ENCODE measurements at regions not wholly inside any gene's neighbourhood (a gene's known extent, or its start where the extent isn't known, plus 50 kb on each side); places are given as distances from the start of the nearest gene placed in this dataset.

DNA sequence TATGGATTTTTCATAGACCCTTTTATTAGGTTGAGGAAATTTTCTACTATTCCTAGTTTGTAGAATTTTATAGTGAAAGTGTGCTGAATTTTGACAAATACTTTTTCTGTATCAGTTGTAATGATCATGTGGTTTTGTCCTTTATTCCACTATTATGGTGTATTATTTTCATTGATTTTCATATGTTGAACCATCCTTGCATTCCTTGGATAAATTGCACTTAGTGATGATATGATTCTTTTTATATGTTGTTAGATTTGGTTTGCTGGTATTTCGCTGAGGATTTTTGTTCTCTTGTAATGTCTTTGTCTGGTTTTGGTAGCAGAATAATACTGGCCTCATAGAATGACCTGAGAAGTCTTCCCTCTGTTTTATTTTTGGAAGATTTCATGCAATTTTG, 140.6 kb upstream of the CDK6 start:
- TF ChIP-seq, protein P1, sequence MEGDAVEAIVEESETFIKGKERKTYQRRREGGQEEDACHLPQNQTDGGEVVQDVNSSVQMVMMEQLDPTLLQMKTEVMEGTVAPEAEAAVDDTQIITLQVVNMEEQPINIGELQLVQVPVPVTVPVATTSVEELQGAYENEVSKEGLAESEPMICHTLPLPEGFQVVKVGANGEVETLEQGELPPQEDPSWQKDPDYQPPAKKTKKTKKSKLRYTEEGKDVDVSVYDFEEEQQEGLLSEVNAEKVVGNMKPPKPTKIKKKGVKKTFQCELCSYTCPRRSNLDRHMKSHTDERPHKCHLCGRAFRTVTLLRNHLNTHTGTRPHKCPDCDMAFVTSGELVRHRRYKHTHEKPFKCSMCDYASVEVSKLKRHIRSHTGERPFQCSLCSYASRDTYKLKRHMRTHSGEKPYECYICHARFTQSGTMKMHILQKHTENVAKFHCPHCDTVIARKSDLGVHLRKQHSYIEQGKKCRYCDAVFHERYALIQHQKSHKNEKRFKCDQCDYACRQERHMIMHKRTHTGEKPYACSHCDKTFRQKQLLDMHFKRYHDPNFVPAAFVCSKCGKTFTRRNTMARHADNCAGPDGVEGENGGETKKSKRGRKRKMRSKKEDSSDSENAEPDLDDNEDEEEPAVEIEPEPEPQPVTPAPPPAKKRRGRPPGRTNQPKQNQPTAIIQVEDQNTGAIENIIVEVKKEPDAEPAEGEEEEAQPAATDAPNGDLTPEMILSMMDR (IDR thresholded peaks at IDR 0.05; ENCODE audit: low read depth, low read length) = no peak
- no peak overlapping the region for H3K4me3 ChIP-seq (replicated peaks in 1 of 2; ENCODE audit: low read depth in 2 of 2, low read length in 2 of 2)
- DNase-seq (ENCODE audit: low read depth in 2 of 2) = no peak

DNA sequence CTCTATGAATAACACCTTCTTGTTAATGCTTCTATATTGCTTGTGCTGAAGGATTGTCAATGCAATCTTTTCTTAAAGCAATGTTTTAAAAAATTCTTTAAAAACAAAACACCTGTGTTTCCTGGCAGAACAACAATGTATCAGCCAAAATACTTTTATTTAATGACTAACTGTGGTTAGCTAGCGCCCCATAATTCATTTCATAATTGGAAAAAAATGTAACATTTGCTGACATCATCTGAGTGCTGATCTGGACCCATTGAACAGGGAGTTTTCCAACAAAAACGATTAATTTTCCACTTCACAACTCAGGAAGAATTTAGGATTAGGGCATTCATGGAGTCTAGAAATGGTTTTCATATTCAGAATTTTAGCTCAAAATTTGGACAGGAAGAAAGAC, 137.6 kb upstream of the CDK6 start:
- no peak overlapping the region for H3K4me3 ChIP-seq (replicated peaks in 1 of 2; ENCODE audit: low read depth in 2 of 2, low read length in 2 of 2)
- DNase-seq (ENCODE audit: low read depth in 2 of 2) = peak in 1 of 2 donors; percentile 55
- TF ChIP-seq, protein P1 (IDR thresholded peaks at IDR 0.05; ENCODE audit: low read depth, low read length) = no peak

DNA sequence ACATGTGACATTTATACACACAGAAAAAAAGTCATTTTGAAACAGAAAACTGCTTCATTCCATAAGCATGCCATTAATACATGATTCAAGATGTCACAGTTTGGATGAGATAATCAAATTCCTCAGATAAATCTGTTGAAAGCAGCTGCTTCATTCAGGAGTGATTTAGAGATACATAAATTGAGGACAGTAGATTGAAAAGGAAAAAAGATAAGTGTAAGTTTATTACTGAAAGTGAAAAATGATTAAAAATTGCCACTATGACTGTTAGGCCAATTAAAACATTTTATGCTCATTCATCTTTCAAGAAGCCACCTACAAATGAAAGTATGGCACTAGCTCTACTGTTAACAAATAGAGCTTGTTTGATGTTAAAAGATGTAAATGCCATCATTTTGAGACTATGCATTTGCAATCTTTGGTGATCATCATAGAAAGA, 136.9 kb upstream of the CDK6 start:
- H3K4me3 ChIP-seq (replicated peaks in 1 of 2; ENCODE audit: low read depth in 2 of 2, low read length in 2 of 2) = no peak overlapping the region
- TF ChIP-seq, protein P1 (IDR thresholded peaks at IDR 0.05; ENCODE audit: low read depth, low read length) = no peak
- DNase-seq (ENCODE audit: low read depth in 2 of 2) = peak in 1 of 2 donors; percentile 29

DNA sequence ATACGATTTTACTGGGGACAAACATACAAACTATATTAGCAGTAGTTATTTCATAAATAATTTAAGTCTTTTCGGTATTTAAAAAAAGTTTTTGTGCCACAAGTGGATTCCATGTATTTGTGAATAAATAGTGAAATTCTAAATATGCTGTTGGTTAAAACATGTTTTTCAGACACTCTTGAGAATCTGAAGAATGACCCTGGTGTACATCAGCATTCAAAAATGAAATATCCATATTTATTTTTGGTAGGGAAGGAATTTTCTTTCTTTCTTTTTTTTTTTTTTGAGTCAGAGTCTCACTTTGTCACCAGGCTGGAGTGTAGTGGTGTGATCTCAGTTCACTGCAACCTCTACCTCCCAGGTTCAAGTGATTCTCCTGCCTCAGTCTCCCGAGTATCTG, 136.1 kb upstream of the CDK6 start:
- TF ChIP-seq, protein P1 (IDR thresholded peaks at IDR 0.05; ENCODE audit: low read depth, low read length) = no peak
- no peak overlapping the region for H3K4me3 ChIP-seq (replicated peaks in 1 of 2; ENCODE audit: low read depth in 2 of 2, low read length in 2 of 2)
- no peak for DNase-seq (ENCODE audit: low read depth in 2 of 2)

DNA sequence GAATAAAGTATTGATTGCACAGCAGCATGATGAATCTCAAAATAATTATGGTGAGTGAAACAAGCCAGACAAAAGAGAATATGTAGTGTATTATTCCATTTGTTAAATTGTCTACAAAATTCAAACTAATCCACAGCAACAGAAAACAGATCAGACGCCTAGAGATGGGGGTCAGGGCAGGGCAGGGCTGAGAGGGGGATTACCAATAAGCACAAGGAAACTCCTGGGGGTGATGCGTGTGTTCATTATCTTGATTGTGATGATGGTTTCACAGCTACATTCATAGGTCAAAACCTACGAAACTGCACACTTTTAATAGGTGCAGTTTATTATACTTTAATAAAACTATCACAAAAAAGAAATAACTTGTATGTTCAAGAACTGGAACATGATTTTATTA, 132.7 kb upstream of the CDK6 start:
- no peak for DNase-seq (ENCODE audit: low read depth in 2 of 2)
- TF ChIP-seq, protein P1 (IDR thresholded peaks at IDR 0.05; ENCODE audit: low read depth, low read length) = no peak
- H3K4me3 ChIP-seq (replicated peaks in 1 of 2; ENCODE audit: low read depth in 2 of 2, low read length in 2 of 2) = no peak overlapping the region

DNA sequence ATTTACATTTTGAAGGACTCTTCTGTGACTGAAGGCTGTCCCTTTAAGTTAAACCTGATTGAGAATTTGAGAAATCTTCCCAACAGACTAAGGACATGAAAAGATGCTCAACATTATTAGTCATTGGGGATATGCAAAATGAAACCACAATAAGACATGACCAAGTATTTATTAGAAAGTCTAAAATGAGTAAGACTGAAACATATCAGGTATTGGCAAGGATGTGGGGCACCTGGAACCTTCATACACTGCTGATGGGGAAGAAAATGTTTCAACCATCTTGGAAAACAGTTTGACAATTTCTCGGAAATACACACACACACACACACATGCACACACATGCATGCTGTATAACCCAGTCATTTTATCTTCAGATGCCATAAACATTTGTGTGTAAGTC, 132.1 kb upstream of the CDK6 start:
- DNase-seq (ENCODE audit: low read depth in 2 of 2) = no peak
- TF ChIP-seq, protein P1 (IDR thresholded peaks at IDR 0.05; ENCODE audit: low read depth, low read length) = no peak

DNA sequence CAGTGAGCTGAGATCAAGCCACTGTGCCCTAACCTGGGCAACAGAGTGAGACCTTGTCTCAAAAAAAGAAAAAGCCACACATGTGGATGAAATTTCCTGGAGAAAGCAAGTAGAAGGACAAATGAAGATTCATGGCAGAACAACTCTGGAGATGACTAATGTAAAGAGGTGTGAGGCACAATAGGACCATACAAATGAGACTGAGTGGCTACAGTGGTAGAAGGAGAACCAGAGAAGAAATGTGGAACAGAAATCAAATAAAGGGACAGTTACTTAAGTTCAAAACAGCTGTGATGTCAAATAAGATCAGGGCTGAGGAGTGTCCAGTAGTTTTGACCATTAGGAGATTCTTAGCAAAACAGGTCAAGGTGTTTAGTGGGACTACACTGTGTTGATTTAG, 130.9 kb upstream of the CDK6 start:
- no peak for DNase-seq (ENCODE audit: low read depth in 2 of 2)
- H3K4me3 ChIP-seq (replicated peaks in 1 of 2; ENCODE audit: low read depth in 2 of 2, low read length in 2 of 2) = no peak overlapping the region
- TF ChIP-seq, protein P1 (IDR thresholded peaks at IDR 0.05; ENCODE audit: low read depth, low read length) = no peak

More for the DNA sequence above, 132.1 kb upstream of the CDK6 start:
- no peak overlapping the region for H3K4me3 ChIP-seq (replicated peaks in 1 of 2; ENCODE audit: low read depth in 2 of 2, low read length in 2 of 2)

Data from cardiac fibroblast (primary cell).